ENCODE measurements at regions not wholly inside any gene's neighbourhood (a gene's known extent, or its start where the extent isn't known, plus 50 kb on each side); places are given as distances from the start of the nearest gene placed in this dataset.

GRCh38 chr4:14049946-14050345 lies 422.4 kb upstream of the BOD1L1 start:
- DNase-seq (ENCODE audit: low spot score), result no peak

DNA sequence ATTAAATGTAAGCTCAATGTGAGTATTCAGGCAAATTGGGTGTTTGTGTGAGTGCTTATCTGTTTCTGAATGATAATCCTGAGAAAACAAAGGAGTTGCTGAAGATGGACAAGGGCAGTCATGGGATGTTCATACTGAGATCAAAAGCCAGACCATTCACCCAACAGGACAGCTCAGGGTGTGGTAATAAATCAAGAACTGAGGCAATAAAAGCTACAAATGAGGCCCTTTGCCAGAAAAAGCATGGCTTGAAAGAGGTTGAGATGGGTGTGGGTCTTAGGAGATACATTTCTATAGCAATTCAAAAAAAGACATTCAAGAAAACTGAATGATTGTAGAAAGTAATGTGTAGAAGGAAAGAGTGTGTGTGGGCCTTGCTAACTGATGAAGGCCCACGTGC lies 425.8 kb upstream of the BOD1L1 start:
- DNase-seq (ENCODE audit: low spot score), result no peak

GRCh38 chr4:14054391-14054790 lies 426.9 kb upstream of the BOD1L1 start:
- no peak for DNase-seq (ENCODE audit: low spot score)

GRCh38 chr4:14059006-14059405 lies 431.5 kb upstream of the BOD1L1 start:
- DNase-seq (ENCODE audit: low spot score), result no peak

- DNase-seq (ENCODE audit: low spot score), result no peak
Measured at GRCh38 chr4:14064984-14065383, 437.5 kb upstream of the BOD1L1 start.

DNA sequence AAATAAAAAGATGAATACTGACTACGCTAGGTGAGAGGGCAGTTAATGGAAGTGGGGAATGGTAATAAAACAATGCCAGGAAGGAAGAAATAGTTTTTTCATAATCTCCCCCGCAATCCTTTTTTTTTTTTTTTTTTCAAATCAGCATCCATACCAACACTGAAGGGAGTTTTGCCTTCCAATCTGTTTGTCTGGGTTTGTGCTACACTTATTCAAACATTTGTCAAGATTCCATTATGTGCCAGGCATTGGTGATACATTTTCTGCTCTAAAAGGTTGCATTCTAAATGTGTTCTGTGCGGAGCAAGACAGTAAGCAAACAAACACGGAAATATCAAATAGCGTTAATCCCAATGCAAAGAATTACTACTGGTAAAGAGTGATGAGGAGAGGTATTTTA lies 437.9 kb upstream of the BOD1L1 start:
- no peak for DNase-seq (ENCODE audit: low spot score)

GRCh38 chr4:14066979-14067378 lies 439.5 kb upstream of the BOD1L1 start:
- no peak for DNase-seq (ENCODE audit: low spot score)

- no peak for DNase-seq (ENCODE audit: low spot score)
Measured at GRCh38 chr4:14069886-14070285, 442.4 kb upstream of the BOD1L1 start.

GRCh38 chr4:14070289-14070880 lies 442.9 kb upstream of the BOD1L1 start:
- no peak for DNase-seq (ENCODE audit: low spot score)

- DNase-seq (ENCODE audit: low spot score), result no peak
Measured at GRCh38 chr4:14072506-14072905, 445.0 kb upstream of the BOD1L1 start.

DNA sequence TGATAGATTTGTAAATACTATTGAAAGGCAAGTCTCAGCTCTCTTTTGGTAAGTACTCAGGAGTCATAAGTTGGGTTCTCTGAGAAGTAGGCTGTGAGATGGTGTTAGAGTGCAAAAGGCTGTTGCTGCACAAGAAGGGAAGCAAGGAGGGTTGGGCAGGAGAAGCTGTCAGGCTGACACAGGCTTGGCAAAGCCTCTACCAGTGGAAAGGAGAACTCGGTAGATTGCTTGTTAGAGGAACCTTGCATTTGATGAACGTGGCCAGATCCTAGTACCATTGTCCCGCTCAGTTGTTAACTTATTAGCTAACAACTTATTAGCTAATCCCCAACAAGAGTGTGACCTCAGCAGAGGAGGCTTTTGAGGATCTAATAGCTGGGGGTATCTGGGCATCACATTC lies 449.3 kb upstream of the BOD1L1 start:
- no peak for DNase-seq (ENCODE audit: low spot score)

GRCh38 chr4:14078326-14078725 lies 450.8 kb upstream of the BOD1L1 start:
- no peak for DNase-seq (ENCODE audit: low spot score)

DNA sequence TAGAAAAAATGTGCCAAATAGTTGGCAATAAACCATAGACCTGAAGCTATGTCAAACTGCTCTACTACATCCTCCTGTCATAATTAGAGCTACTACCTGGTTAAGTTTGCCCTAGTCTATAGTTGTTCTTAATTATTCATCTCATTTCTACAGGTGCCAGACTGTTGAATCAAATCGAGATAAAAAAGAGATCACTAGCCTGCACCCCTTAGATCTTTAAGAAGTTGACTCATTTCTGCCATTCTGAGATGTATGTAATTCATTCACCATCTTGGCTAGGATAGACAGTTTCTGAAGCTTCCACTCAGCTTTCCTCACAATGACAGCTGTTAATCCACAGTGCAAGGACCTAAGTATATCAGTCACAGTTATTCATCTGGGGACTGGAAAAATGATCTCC lies 452.1 kb upstream of the BOD1L1 start:
- no peak for DNase-seq (ENCODE audit: low spot score)

DNA sequence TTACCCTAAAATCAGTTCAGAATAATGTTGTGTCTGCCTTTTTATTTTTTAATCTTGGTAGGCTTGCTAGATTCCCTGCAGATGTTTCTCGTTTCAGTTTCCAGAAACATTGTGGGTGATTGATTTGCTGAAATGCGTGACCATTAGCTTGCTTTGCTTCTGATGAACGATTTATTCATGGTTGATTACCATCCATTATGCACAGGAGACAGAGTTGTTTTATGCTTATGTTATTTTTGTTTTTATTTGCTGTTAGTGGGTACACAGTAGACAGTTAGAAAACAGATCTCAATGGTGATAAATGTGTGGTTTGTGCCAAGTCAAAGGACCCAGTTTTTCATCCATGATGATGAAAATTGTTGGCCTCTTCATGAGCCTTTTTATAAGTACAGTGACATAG lies 455.6 kb upstream of the BOD1L1 start:
- no peak for DNase-seq (ENCODE audit: low spot score)

- DNase-seq (ENCODE audit: low spot score), result no peak
Measured at GRCh38 chr4:14084598-14084997, 457.1 kb upstream of the BOD1L1 start.

- no peak for DNase-seq (ENCODE audit: low spot score)
Measured at GRCh38 chr4:14087459-14087858, 459.9 kb upstream of the BOD1L1 start.

- no peak for DNase-seq (ENCODE audit: low spot score)
Measured at GRCh38 chr4:14087921-14088320, 460.4 kb upstream of the BOD1L1 start.

DNA sequence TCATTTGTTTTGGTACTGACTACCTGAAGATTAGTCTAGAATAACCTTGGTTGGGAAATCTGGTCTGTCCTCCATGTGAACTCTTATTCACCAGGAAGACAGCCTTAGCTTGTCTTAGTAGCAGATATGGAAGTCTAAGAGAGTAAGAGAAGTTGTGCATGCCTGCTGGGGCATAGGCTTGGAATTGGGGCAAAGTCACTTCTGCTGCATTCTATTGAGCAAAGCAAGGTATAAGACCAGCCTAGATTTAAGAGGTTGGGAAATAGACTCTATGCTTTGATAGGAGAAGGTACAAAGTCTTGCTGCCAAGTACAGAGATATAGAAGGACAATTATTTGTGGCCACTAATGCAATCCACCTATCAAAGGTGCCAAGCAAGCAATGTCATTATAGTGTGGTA lies 464.0 kb upstream of the BOD1L1 start:
- no peak for DNase-seq (ENCODE audit: low spot score)

- DNase-seq (ENCODE audit: low spot score), result no peak
Measured at GRCh38 chr4:14091966-14092365, 464.4 kb upstream of the BOD1L1 start.

- DNase-seq (ENCODE audit: low spot score), result no peak
Measured at GRCh38 chr4:14092741-14093140, 465.2 kb upstream of the BOD1L1 start.

- DNase-seq (ENCODE audit: low spot score), result no peak
Measured at GRCh38 chr4:14095831-14096230, 468.3 kb upstream of the BOD1L1 start.

DNA sequence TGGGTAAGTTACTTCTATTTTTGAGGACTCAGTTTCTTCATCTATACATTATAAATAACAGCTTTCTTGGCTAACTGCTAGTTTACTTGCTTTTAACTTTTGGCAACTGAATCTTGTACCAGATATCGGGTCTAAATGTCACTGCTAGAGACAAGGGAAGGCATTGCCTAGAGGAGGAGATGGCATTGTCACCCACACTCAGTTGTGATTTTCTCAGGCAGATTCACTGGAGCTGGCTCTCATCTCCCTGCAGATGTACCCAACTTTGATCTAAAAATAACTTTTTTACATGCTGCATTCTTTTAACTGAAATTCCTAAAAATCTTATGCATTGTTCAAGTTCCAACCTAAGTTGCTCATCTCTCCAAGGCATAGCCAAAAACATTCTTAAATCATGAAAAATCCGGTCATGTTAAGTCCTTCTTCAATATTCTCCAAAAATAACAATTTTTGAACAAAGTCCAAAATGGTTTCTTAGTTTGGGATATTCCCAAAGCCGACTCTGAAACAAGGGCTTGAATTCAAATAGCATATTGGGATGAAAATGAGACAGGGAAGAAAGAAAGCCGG lies 469.0 kb upstream of the BOD1L1 start:
- no peak for DNase-seq (ENCODE audit: low spot score)

DNA sequence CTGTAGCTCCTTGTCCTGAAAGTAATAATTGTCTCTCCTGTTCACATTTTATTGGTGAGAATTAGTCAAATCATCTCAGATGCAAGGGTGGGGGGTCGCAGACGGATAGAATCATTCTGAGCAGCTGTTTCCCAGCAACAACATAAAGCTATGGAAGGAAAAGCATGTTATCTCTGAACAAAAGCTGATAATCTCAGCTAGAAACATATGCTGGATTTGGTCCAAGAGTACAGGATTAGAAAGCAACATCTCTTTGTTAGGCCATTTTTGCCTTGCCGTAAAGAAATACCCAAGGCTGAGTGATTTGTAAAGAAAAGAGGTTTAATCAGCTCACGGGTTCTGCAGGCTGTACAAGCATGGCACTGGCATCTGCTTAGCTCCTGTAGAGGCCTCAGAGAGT lies 472.8 kb upstream of the BOD1L1 start:
- DNase-seq (ENCODE audit: low spot score), result no peak

DNA sequence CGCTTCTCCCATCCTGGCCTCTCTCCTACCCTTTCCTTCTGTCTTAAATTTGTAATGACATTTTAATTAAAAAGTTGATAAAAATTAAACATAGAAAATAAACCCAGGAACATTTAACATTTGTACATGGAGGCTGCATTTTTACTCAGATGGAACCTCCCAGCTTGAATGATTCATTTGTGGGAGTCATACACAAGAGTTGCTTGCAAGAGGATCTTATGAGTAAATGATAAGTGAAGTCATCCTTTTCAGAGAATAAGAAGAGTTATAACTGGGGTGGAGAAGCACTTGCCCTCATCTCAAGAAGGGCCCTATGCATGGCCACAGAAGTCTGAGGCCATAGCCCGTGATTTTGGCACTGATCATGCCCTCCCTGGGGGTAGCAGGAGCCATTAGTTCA lies 482.9 kb upstream of the BOD1L1 start:
- DNase-seq (ENCODE audit: low spot score), result peak; percentile 3
